HepG2 (cell line): ENCODE measurements at regions not wholly inside any gene's neighbourhood (a gene's known extent, or its start where the extent isn't known, plus 50 kb on each side); places are given as distances from the start of the nearest gene placed in this dataset.

Source experiments
- ATAC-seq: fragments of 200-7000 bp; cut with Tn5 transposase; 3 replicates; pipeline ENCODE4 v1.9.1; 2020; ENCODE audit warnings: mild to moderate bottlenecking, moderate library complexity
- BruUV-seq: library from RNA; stranded (reverse); fragments of 400-500 nt; replicated peaks from 2 replicates; lab custom pipeline; 2021; lab: Mats Ljungman, UMichigan
- CTCF ChIA-PET: fragments of 300-600 bp; formaldehyde crosslinking; extraction: SDS; loops from one replicate; lab custom pipeline; 2021; ENCODE audit warnings: low total read pairs, inconsistent platforms, low intra/inter-chr PET ratio; lab: Yijun Ruan, JAX
- POLR2A ChIA-PET: fragments of 350-600 bp; sonication (Branson Sonifier 250); formaldehyde crosslinking; loops from one replicate; lab custom pipeline; 2020; ENCODE audit warnings: antibody characterized with exemption, inconsistent platforms; lab: Yijun Ruan, JAX
- DNase-seq: peaks from one replicate; pipeline ENCODE4 v3.0.0-alpha.2; 2015; ENCODE audit warnings: low spot score
- FAIRE-seq: peaks from 3 replicates; lab custom pipeline; 2011; peaks lifted over from hg19 to GRCh38; lab: Jason Lieb, UNC
- H2AFZ ChIP-seq: one replicate; pipeline ENCODE4 v1.6.1; 2011; ENCODE audit warnings: low read length, inconsistent platforms
- H3K27ac ChIP-seq: fragments of 300-600 bp; 3 replicates; pipeline ENCODE4 v1.8.0; 2011; ENCODE audit warnings: mixed run types, mild to moderate bottlenecking, mixed read lengths, low read length, inconsistent platforms; ENCODE audit not compliant: insufficient read depth; ENCODE audit errors: extremely low read length
- H3K27me3 ChIP-seq, 2 experiments: fragments of 200-600 bp in 1 of 2; 2 replicates in 1 of 2; 3 replicates in 1 of 2; pipeline versions ENCODE4 v1.6.0 to v1.8.0; 2011; ENCODE audit warnings: low read length in 2 of 2, mild to moderate bottlenecking in 2 of 2, moderate library complexity in 2 of 2, inconsistent platforms in 1 of 2; ENCODE audit not compliant: insufficient read depth in 2 of 2, control insufficient read depth in 1 of 2
- H3K36me3 ChIP-seq, 2 experiments: fragments of 200-600 bp in 1 of 2; replicated peaks in 1 of 2; 2 replicates in 1 of 2; 3 replicates in 1 of 2; pipeline versions ENCODE4 v1.5.1 to v1.8.0; 2011; ENCODE audit warnings: low read length in 2 of 2, inconsistent platforms in 1 of 2; ENCODE audit not compliant: insufficient read depth in 2 of 2, control insufficient read depth in 1 of 2
- H3K4me1 ChIP-seq: 2 replicates; pipeline ENCODE4 v1.5.1; 2012; ENCODE audit warnings: low read length, inconsistent platforms; ENCODE audit not compliant: insufficient read depth
- H3K4me2 ChIP-seq: 2 replicates; pipeline ENCODE4 v1.6.0; 2011; ENCODE audit warnings: low read depth, low read length, inconsistent platforms
- H3K4me3 ChIP-seq, 3 experiments: fragments of 200-600 bp in 1 of 3; sonication (generic), shearing (Covaris generic) in 1 of 3; replicated peaks in 1 of 3; 2 replicates each; pipeline ENCODE4 v1.5.1; 2011 to 2016; ENCODE audit warnings: low read length in 3 of 3, inconsistent platforms in 2 of 3, low read depth in 2 of 3, mild to moderate bottlenecking in 2 of 3, control low read depth in 1 of 3, mixed read lengths in 1 of 3; ENCODE audit not compliant: insufficient read depth in 1 of 3
- H3K79me2 ChIP-seq: one replicate; pipeline ENCODE4 v1.6.1; 2011; ENCODE audit warnings: low read length, inconsistent platforms; ENCODE audit not compliant: insufficient read depth
- H3K9ac ChIP-seq: 2 replicates; pipeline ENCODE4 v1.6.0; 2011; ENCODE audit warnings: mild to moderate bottlenecking, low read depth, low read length, inconsistent platforms; ENCODE audit not compliant: insufficient read depth
- H3K9me3 ChIP-seq: 2 replicates; pipeline ENCODE4 v1.5.1; 2012; ENCODE audit warnings: mild to moderate bottlenecking, low read length
- H4K20me1 ChIP-seq: 2 replicates; pipeline ENCODE4 v1.6.0; 2011; ENCODE audit warnings: inconsistent platforms, mild to moderate bottlenecking, low read length, moderate library complexity; ENCODE audit not compliant: insufficient read depth
- CEBPB ChIP-seq: IDR thresholded peaks from 2 replicates; pipeline ENCODE4 v1.6.1; 2011; ENCODE audit warnings: low read depth, low read length, improper control_type of control experiment, borderline replicate concordance
- GLI4 ChIP-seq: sonication (generic); formaldehyde crosslinking; IDR thresholded peaks from 2 replicates; pipeline ENCODE4 v1.5.1; 2020; ENCODE audit warnings: missing genetic modification reagents, mild to moderate bottlenecking, moderate library complexity, borderline replicate concordance
- HOXA3 ChIP-seq: sonication (generic); formaldehyde crosslinking; IDR thresholded peaks from 2 replicates; pipeline ENCODE4 v1.5.0; 2020; ENCODE audit warnings: missing genetic modification reagents
- KAT2B ChIP-seq: fragments of 150-350 bp; IDR thresholded peaks from 2 replicates; pipeline ENCODE4 v1.6.1; 2014; ENCODE audit warnings: low read depth, low read length, borderline replicate concordance
- NCOR1 ChIP-seq: fragments of 200-600 bp; sonication (generic); IDR thresholded peaks from 2 replicates; pipeline ENCODE4 v1.7.0; 2017; ENCODE audit warnings: antibody characterized with exemption, low read length, borderline replicate concordance
- TBP ChIP-seq: sonication (generic); formaldehyde crosslinking; IDR thresholded peaks from 2 replicates; pipeline ENCODE4 v1.5.0; 2020; ENCODE audit warnings: missing genetic modification reagents
- ZKSCAN8 ChIP-seq: IDR thresholded peaks from 2 replicates; pipeline ENCODE4 v1.6.1; 2016; ENCODE audit warnings: borderline replicate concordance, missing genetic modification reagents, missing compliant biosample characterization
- ZMAT5 ChIP-seq: sonication (generic); formaldehyde crosslinking; IDR thresholded peaks from 2 replicates; pipeline ENCODE4 v1.5.0; 2020; ENCODE audit warnings: mild to moderate bottlenecking, low read depth, missing genetic modification reagents, borderline replicate concordance
- ZNF234 ChIP-seq: sonication (generic); formaldehyde crosslinking; conservative IDR thresholded peaks from 2 replicates; pipeline ENCODE4 v1.5.1; 2020; ENCODE audit warnings: mild to moderate bottlenecking, missing genetic modification reagents
- ZNF747 ChIP-seq: sonication (generic); formaldehyde crosslinking; IDR thresholded peaks from 2 replicates; pipeline ENCODE4 v1.8.1; 2023; ENCODE audit warnings: missing genetic modification reagents, mild to moderate bottlenecking, borderline replicate concordance
- WGBS: methylation state at CpG from one replicate; pipeline ENCODE4 v1.1.6; 2017; ENCODE audit warnings: low lambda C conversion rate; 5-methylcytosine and 5-hydroxymethylcytosine counted together
- in situ Hi-C: cut with HindIII; loops from 2 replicates; pipeline ENCODE4 v1.10.0; 2017; ENCODE audit warnings: low pct_unique_long_range_greater_than_20kb; ENCODE audit not compliant: extremely low pct_ligation_motif_present
- intact Hi-C: fragments of 100-400 bp; cut with micrococcal nuclease; formaldehyde crosslinking; loops from one replicate; pipeline ENCODE4 v1.10.0; 2022; ENCODE audit not compliant: unreplicated experiment

GRCh38 chrX:129025376-129025775, 497.9 kb downstream of the SMARCA1 start:
- CTCF ChIA-PET, result no interaction called here
- no peak overlapping the region for H2AFZ ChIP-seq
- H4K20me1 ChIP-seq, result no peaks in the 10 kb centered on the region
- ATAC-seq (no peak), DNase-seq (no peak), FAIRE-seq (no peak)
- POLR2A ChIA-PET, result no interaction called here
- no peaks in the 10 kb centered on the region for H3K36me3 ChIP-seq
- no peaks in the 10 kb centered on the region for H3K9me3 ChIP-seq
- no peak overlapping the region for H3K4me3 ChIP-seq
- TF ChIP-seq CEBPB (no peak), GLI4 (no peak), NCOR1 (no peak), TBP (CRISPR knock-in tag) (no peak)
- in situ Hi-C loops, result no loop called here
- no peak overlapping the region for H3K27ac ChIP-seq
- no peaks in the 10 kb centered on the region for H3K79me2 ChIP-seq
- intact Hi-C loops, result no loop called here
- 91% methylated on average over 4 of the region's 4 CpGs for WGBS
- H3K9ac ChIP-seq, result no peak overlapping the region
- no peak overlapping the region for H3K4me2 ChIP-seq
- no TSS peak for BruUV-seq
- H3K27me3 ChIP-seq, result no peaks in the 10 kb centered on the region
- H3K4me1 ChIP-seq, result no peaks in the 10 kb centered on the region

GRCh38 chrX:129019412-129019811, 503.9 kb downstream of the SMARCA1 start:
- Histone ChIP-seq H3K27ac (no peak overlapping the region), H3K4me3 (no peak overlapping the region), H4K20me1 (no peaks in the 10 kb centered on the region), H3K79me2 (no peaks in the 10 kb centered on the region), H3K9ac (no peak overlapping the region), H3K4me2 (no peak overlapping the region), H3K9me3 (no peaks in the 10 kb centered on the region), H3K4me1 (no peaks in the 10 kb centered on the region), H3K27me3 (no peaks in the 10 kb centered on the region), H2AFZ (no peak overlapping the region), H3K36me3 (no peaks in the 10 kb centered on the region)
- in situ Hi-C loops, result no loop called here
- WGBS, result 94% methylated on average over 3 of the region's 3 CpGs
- POLR2A ChIA-PET, result no interaction called here
- BruUV-seq, result no TSS peak
- FAIRE-seq (no peak), DNase-seq (no peak), ATAC-seq (no peak)
- TF ChIP-seq ZKSCAN8 (CRISPR knock-in tag) (no peak), KAT2B (no peak), HOXA3 (CRISPR knock-in tag) (no peak), ZNF747 (CRISPR knock-in tag) (no peak), ZNF234 (CRISPR knock-in tag) (no peak), ZMAT5 (CRISPR knock-in tag) (no peak)
- CTCF ChIA-PET, result no interaction called here
- intact Hi-C loops, result no loop called here
